Ishikawa (cell line): ENCODE measurements at regions not wholly inside any gene's neighbourhood (a gene's known extent, or its start where the extent isn't known, plus 50 kb on each side); places are given as distances from the start of the nearest gene placed in this dataset.

Experiments
- CEBPB ChIP-seq: IDR thresholded peaks from 2 replicates; pipeline ENCODE4 v1.6.1; 2012
- CREB1 ChIP-seq: IDR thresholded peaks from 2 replicates; pipeline ENCODE4 v1.6.1; 2012; ENCODE audit warnings: low read depth
- EGR1 ChIP-seq: IDR thresholded peaks from 2 replicates; pipeline ENCODE4 v1.6.1; 2012
- EP300 ChIP-seq: IDR thresholded peaks from 2 replicates; pipeline ENCODE4 v1.6.1; 2012; ENCODE audit warnings: borderline replicate concordance
- FOXM1 ChIP-seq: IDR thresholded peaks from 2 replicates; pipeline ENCODE4 v1.6.1; 2012; ENCODE audit warnings: low read depth, borderline replicate concordance
- MAX ChIP-seq: IDR thresholded peaks from 2 replicates; pipeline ENCODE4 v1.6.1; 2012
- NFIC ChIP-seq: IDR thresholded peaks from 2 replicates; pipeline ENCODE4 v1.6.1; 2012
- RAD21 ChIP-seq: IDR thresholded peaks from 2 replicates; pipeline ENCODE4 v1.6.1; 2012; ENCODE audit warnings: low read depth
- REST ChIP-seq: IDR thresholded peaks from 2 replicates; pipeline ENCODE4 v1.6.1; 2012; ENCODE audit warnings: low read depth, mild to moderate bottlenecking
- TAF1 ChIP-seq: IDR thresholded peaks from 2 replicates; pipeline ENCODE4 v1.6.1; 2012; ENCODE audit warnings: low read depth, mild to moderate bottlenecking
- TCF12 ChIP-seq: IDR thresholded peaks from 2 replicates; pipeline ENCODE4 v1.6.1; 2012; ENCODE audit warnings: low read depth
- TEAD4 ChIP-seq: IDR thresholded peaks from 2 replicates; pipeline ENCODE4 v1.6.1; 2012
- USF1 ChIP-seq: IDR thresholded peaks from 2 replicates; pipeline ENCODE4 v1.6.1; 2012
- YY1 ChIP-seq: IDR thresholded peaks from 2 replicates; pipeline ENCODE4 v1.6.1; 2012; ENCODE audit warnings: low read depth
- ZBTB7A ChIP-seq: IDR thresholded peaks from 2 replicates; pipeline ENCODE4 v1.6.1; 2012; ENCODE audit warnings: low read depth

GRCh38 chr13:108528303-108528702 lies 101.1 kb upstream of the MYO16 start:
- no peak for TF ChIP-seq TAF1
- no peak for TF ChIP-seq EP300
- no peak for TF ChIP-seq USF1
- TF ChIP-seq ZBTB7A = no peak
- TF ChIP-seq YY1 = no peak

- TF ChIP-seq TEAD4 (no peak), RAD21 (no peak), CREB1 (no peak), TAF1 (no peak), FOXM1 (no peak), EP300 (no peak), CEBPB (no peak), NFIC (no peak), EGR1 (no peak)
Observed at GRCh38 chr13:108533842-108534241, 95.6 kb upstream of the MYO16 start.

- no peak for TF ChIP-seq EGR1
- no peak for TF ChIP-seq FOXM1
- TF ChIP-seq NFIC = no peak
- TF ChIP-seq TEAD4 = no peak
- no peak for TF ChIP-seq USF1
- TF ChIP-seq TCF12 = no peak
- no peak for TF ChIP-seq YY1
- TF ChIP-seq RAD21 = no peak
- no peak for TF ChIP-seq TAF1
- no peak for TF ChIP-seq EP300
- TF ChIP-seq CEBPB = no peak
- no peak for TF ChIP-seq REST
- TF ChIP-seq CREB1 = no peak
Observed at GRCh38 chr13:108534728-108535127, 94.7 kb upstream of the MYO16 start.

- TF ChIP-seq USF1 = no peak
- no peak for TF ChIP-seq ZBTB7A
- TF ChIP-seq CEBPB = no peak
- no peak for TF ChIP-seq TCF12
- no peak for TF ChIP-seq MAX
- no peak for TF ChIP-seq TEAD4
Observed at GRCh38 chr13:108549934-108550333, 79.5 kb upstream of the MYO16 start.

GRCh38 chr13:108551674-108552073 lies 77.7 kb upstream of the MYO16 start:
- TF ChIP-seq RAD21 = no peak
- TF ChIP-seq REST = no peak
- no peak for TF ChIP-seq USF1
- TF ChIP-seq TAF1 = no peak
- TF ChIP-seq NFIC = no peak

GRCh38 chr13:108558489-108558888 lies 70.9 kb upstream of the MYO16 start:
- TF ChIP-seq ZBTB7A (no peak), TAF1 (no peak), NFIC (no peak)

GRCh38 chr13:108560093-108560492 lies 69.3 kb upstream of the MYO16 start:
- TF ChIP-seq USF1 (no peak), MAX (no peak), CREB1 (no peak), ZBTB7A (no peak), YY1 (no peak), CEBPB (no peak), NFIC (no peak), FOXM1 (no peak), REST (no peak), TAF1 (no peak), TCF12 (no peak), EGR1 (no peak), TEAD4 (no peak)
